Loucy (cell line): ENCODE measurements at regions not wholly inside any gene's neighbourhood (a gene's known extent, or its start where the extent isn't known, plus 50 kb on each side); places are given as distances from the start of the nearest gene placed in this dataset.

Source experiments
- H2AFZ ChIP-seq: fragments of 200-600 bp; sonication (generic); 2 replicates; pipeline ENCODE4 v1.6.0; 2016; ENCODE audit warnings: antibody characterized with exemption, mild to moderate bottlenecking, low read length, moderate library complexity
- H3F3A ChIP-seq: fragments of 200-600 bp; 2 replicates; pipeline ENCODE4 v1.6.0; 2016; ENCODE audit warnings: antibody characterized with exemption, low read depth, mild to moderate bottlenecking
- H3K27me3 ChIP-seq: fragments of 200-600 bp; sonication (generic); 2 replicates; pipeline ENCODE4 v1.6.1; 2014; ENCODE audit warnings: low read length, mild to moderate bottlenecking; ENCODE audit not compliant: insufficient read depth, poor library complexity, severe bottlenecking
- H3K36me3 ChIP-seq: fragments of 200-600 bp; sonication (generic); 2 replicates; pipeline ENCODE4 v1.6.1; 2016; ENCODE audit warnings: low read length; ENCODE audit not compliant: insufficient read depth
- H3K4me1 ChIP-seq: fragments of 200-600 bp; sonication (generic); 2 replicates; pipeline ENCODE4 v1.5.1; 2014; ENCODE audit warnings: low read length, mild to moderate bottlenecking; ENCODE audit not compliant: insufficient read depth, poor library complexity, severe bottlenecking
- H3K4me2 ChIP-seq: fragments of 200-600 bp; sonication (generic); 2 replicates; pipeline ENCODE4 v1.6.0; 2014; ENCODE audit warnings: antibody characterized with exemption, low read length, low read depth, mild to moderate bottlenecking; ENCODE audit not compliant: poor library complexity, severe bottlenecking
- H3K4me3 ChIP-seq: fragments of 200-600 bp; sonication (generic); 2 replicates; pipeline ENCODE4 v1.5.1; 2014; ENCODE audit warnings: low read length, mild to moderate bottlenecking, mixed read lengths; ENCODE audit not compliant: poor library complexity, severe bottlenecking
- H3K79me2 ChIP-seq: fragments of 200-600 bp; sonication (generic); 2 replicates; pipeline ENCODE4 v1.6.1; 2014; ENCODE audit warnings: low read length; ENCODE audit not compliant: insufficient read depth
- H3K9ac ChIP-seq: fragments of 200-600 bp; sonication (generic); 2 replicates; pipeline ENCODE4 v1.6.0; 2014; ENCODE audit warnings: mild to moderate bottlenecking, low read depth, low read length, moderate library complexity; ENCODE audit not compliant: poor library complexity, severe bottlenecking
- H3K9me2 ChIP-seq: fragments of 200-600 bp; sonication (generic); replicated peaks from 2 replicates; pipeline ENCODE4 v1.6.1; 2016; ENCODE audit warnings: low read depth, low read length, mixed read lengths
- H3K9me3 ChIP-seq: fragments of 200-600 bp; sonication (generic); 2 replicates; pipeline ENCODE4 v1.6.1; 2014; ENCODE audit warnings: mild to moderate bottlenecking, antibody characterized with exemption, low read length, low read depth; ENCODE audit not compliant: insufficient read depth
- H4K20me1 ChIP-seq: fragments of 200-600 bp; sonication (generic); 2 replicates; pipeline ENCODE4 v1.6.0; 2014; ENCODE audit warnings: antibody characterized with exemption, low read length, mild to moderate bottlenecking; ENCODE audit not compliant: insufficient read depth, poor library complexity, severe bottlenecking
- EZH2phosphoT487 ChIP-seq: fragments of 200-600 bp; IDR thresholded peaks from 2 replicates; pipeline ENCODE4 v1.6.1; 2018; ENCODE audit warnings: antibody characterized with exemption, mild to moderate bottlenecking, moderate library complexity, borderline replicate concordance
- TF ChIP-seq, protein P1 (sequence below): fragments of 200-600 bp; sonication (generic); conservative IDR thresholded peaks from 2 replicates; pipeline ENCODE4 v1.5.1; 2014; ENCODE audit warnings: mild to moderate bottlenecking, antibody characterized with exemption, low read length

DNA sequence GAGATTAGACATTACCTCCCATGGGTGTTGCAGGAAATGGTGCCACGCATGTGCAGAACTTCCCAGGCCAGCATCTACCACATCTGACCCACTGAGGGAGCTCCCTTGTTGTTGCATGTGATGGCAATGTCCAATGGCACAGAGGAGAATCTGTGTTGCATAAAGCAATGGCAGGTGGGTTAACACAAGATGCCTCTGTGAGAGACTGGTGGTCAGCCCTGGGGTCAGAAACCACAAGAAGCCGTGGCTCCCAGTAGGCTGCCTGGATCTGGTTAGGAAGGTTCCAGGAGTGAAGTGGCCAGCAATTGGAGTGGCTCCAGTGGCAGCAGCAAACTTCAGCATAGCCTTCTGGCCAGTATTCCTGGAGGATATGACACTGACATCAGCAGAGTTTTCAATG, 65.9 kb upstream of the HMGA2 start:
- H3K27me3 ChIP-seq = no peaks in the 10 kb centered on the region
- H3K79me2 ChIP-seq = no peaks in the 10 kb centered on the region
- no peak overlapping the region for H3K4me2 ChIP-seq

DNA sequence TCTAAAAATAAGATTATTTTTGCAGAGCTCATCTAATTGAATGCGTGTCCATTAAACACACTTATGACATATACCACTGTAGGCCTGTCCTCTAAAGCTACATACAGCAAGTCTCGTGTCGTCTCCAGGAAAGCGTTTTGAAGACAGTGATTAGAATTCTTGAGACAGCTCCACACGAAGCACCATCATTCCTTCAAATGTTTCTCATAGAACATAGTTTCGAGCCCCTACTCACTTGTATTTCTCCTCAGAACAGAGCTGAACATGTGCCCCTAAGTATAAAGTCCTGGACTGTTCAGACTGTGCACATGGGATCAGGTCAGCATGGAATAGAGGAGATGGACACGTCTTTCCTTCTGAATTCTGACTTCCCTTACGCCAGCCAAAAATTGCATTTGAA, 64.5 kb upstream of the HMGA2 start:
- H3K4me2 ChIP-seq = no peak overlapping the region
- no peaks in the 10 kb centered on the region for H3F3A ChIP-seq
- H3K9ac ChIP-seq = no peak overlapping the region

More for the DNA sequence above, 65.9 kb upstream of the HMGA2 start:
- Histone ChIP-seq H2AFZ (no peak overlapping the region), H3K9me3 (no peaks in the 10 kb centered on the region), H3K36me3 (no peaks in the 10 kb centered on the region), H3F3A (no peaks in the 10 kb centered on the region), H3K9ac (no peak overlapping the region), H3K4me1 (no peaks in the 10 kb centered on the region), H3K9me2 (no peaks in the 10 kb centered on the region), H3K4me3 (no peak overlapping the region), H4K20me1 (no peaks in the 10 kb centered on the region)
- TF ChIP-seq, protein P1, sequence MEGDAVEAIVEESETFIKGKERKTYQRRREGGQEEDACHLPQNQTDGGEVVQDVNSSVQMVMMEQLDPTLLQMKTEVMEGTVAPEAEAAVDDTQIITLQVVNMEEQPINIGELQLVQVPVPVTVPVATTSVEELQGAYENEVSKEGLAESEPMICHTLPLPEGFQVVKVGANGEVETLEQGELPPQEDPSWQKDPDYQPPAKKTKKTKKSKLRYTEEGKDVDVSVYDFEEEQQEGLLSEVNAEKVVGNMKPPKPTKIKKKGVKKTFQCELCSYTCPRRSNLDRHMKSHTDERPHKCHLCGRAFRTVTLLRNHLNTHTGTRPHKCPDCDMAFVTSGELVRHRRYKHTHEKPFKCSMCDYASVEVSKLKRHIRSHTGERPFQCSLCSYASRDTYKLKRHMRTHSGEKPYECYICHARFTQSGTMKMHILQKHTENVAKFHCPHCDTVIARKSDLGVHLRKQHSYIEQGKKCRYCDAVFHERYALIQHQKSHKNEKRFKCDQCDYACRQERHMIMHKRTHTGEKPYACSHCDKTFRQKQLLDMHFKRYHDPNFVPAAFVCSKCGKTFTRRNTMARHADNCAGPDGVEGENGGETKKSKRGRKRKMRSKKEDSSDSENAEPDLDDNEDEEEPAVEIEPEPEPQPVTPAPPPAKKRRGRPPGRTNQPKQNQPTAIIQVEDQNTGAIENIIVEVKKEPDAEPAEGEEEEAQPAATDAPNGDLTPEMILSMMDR = no peak
- no peak for TF ChIP-seq EZH2phosphoT487

DNA sequence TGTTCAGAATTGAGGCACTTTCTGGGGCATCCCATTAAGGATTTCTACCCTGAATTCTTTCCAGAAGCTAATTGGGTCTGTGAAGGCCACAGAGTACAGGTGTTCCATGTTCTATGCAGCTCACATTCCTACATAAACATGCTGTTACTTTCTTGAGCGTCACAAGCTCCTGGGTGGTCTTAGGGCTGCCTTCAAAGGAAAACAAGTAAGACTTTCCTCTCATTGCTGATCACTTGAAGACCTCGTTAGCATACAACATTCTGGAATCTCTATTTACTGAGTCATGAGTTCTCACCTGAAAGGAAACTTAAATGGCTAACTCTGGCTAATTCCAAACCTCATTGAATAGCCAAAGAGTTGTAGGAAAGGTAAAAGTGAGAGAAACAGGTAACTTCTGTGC, 63.0 kb upstream of the HMGA2 start:
- H3K36me3 ChIP-seq = no peaks in the 10 kb centered on the region
- no peaks in the 10 kb centered on the region for H3K27me3 ChIP-seq
- H2AFZ ChIP-seq = no peak overlapping the region
- H3K79me2 ChIP-seq = no peaks in the 10 kb centered on the region
- H3K9ac ChIP-seq = no peak overlapping the region
- no peaks in the 10 kb centered on the region for H3K4me1 ChIP-seq
- no peaks in the 10 kb centered on the region for H3K9me3 ChIP-seq
- H4K20me1 ChIP-seq = no peaks in the 10 kb centered on the region
- H3K4me2 ChIP-seq = no peak overlapping the region
- TF ChIP-seq EZH2phosphoT487 = no peak
- TF ChIP-seq, protein P1 = no peak
- H3K4me3 ChIP-seq = no peak overlapping the region
- H3K9me2 ChIP-seq = no peaks in the 10 kb centered on the region
- H3F3A ChIP-seq = no peaks in the 10 kb centered on the region

More for the DNA sequence above, 64.5 kb upstream of the HMGA2 start:
- H3K9me3 ChIP-seq = no peaks in the 10 kb centered on the region
- no peaks in the 10 kb centered on the region for H3K9me2 ChIP-seq
- no peaks in the 10 kb centered on the region for H4K20me1 ChIP-seq
- no peak overlapping the region for H3K4me3 ChIP-seq
- H3K36me3 ChIP-seq = no peaks in the 10 kb centered on the region
- H3K79me2 ChIP-seq = no peaks in the 10 kb centered on the region
- no peaks in the 10 kb centered on the region for H3K27me3 ChIP-seq
- H2AFZ ChIP-seq = peak overlapping the region; percentile 69; the same call in 1 of the 2 replicates
- TF ChIP-seq, protein P1 = no peak
- no peak for TF ChIP-seq EZH2phosphoT487
- no peaks in the 10 kb centered on the region for H3K4me1 ChIP-seq
